Progenitor cell of endocrine pancreas (in vitro differentiated cells): ENCODE measurements at regions not wholly inside any gene's neighbourhood (a gene's known extent, or its start where the extent isn't known, plus 50 kb on each side); places are given as distances from the start of the nearest gene placed in this dataset.

Experiments
- DNase-seq: peaks from one replicate; pipeline ENCODE4 v3.0.0; 2021; ENCODE audit warnings: low spot score; ENCODE audit not compliant: unreplicated experiment
- H3K27ac Mint-ChIP-seq: 2 replicates; pipeline ENCODE4 v1.8.0; 2021; ENCODE audit warnings: mild to moderate bottlenecking, moderate library complexity, mixed read lengths
- H3K27me3 Mint-ChIP-seq: 2 replicates; pipeline ENCODE4 v1.8.0; 2021; ENCODE audit warnings: mixed read lengths
- H3K36me3 Mint-ChIP-seq: 2 replicates; pipeline ENCODE4 v1.8.0; 2022; ENCODE audit warnings: mixed read lengths; ENCODE audit not compliant: insufficient read depth
- H3K4me1 Mint-ChIP-seq: 2 replicates; pipeline ENCODE4 v1.8.0; 2021; ENCODE audit warnings: low read depth, mixed read lengths
- H3K4me3 Mint-ChIP-seq: 2 replicates; pipeline ENCODE4 v1.8.0; 2021; ENCODE audit warnings: low read depth, mild to moderate bottlenecking, moderate library complexity, mixed read lengths
- H3K9me3 Mint-ChIP-seq: 2 replicates; pipeline ENCODE4 v1.8.0; 2021; ENCODE audit warnings: low read depth, mixed read lengths
- CTCF ChIP-seq: fragments of 200-600 bp; sonication (generic); IDR thresholded peaks from one replicate; pipeline ENCODE4 v1.5.0; 2021; ENCODE audit warnings: antibody characterized with exemption, mild to moderate bottlenecking; ENCODE audit not compliant: unreplicated experiment

- Mint-ChIP-seq H3K4me1 (peaks cover 6% of the 10 kb centered on the region), H3K27me3 (peaks cover 22% of the 10 kb centered on the region), H3K27ac (no peak overlapping the region), H3K4me3 (no peak overlapping the region), H3K9me3 (no peaks in the 10 kb centered on the region), H3K36me3 (peaks cover 4% of the 10 kb centered on the region)
- no peak for TF ChIP-seq CTCF
- no peak for DNase-seq
Measured at GRCh38 chr4:4680243-4680642, 138.4 kb upstream of the STX18 start.

- Mint-ChIP-seq H3K4me1 (peaks cover 6% of the 10 kb centered on the region), H3K4me3 (no peak overlapping the region), H3K27me3 (peaks cover 25% of the 10 kb centered on the region), H3K9me3 (peaks cover 3% of the 10 kb centered on the region), H3K27ac (no peak overlapping the region), H3K36me3 (peaks cover 4% of the 10 kb centered on the region)
- no peak for DNase-seq
- peak; percentile 58 for TF ChIP-seq CTCF
Measured at GRCh38 chr4:4677556-4678522, 136.0 kb upstream of the STX18 start.

- no peak for TF ChIP-seq CTCF
- DNase-seq, result no peak
- H3K27ac Mint-ChIP-seq, result no peak overlapping the region
- H3K9me3 Mint-ChIP-seq, result peaks cover 3% of the 10 kb centered on the region
- no peak overlapping the region for H3K4me3 Mint-ChIP-seq
- H3K27me3 Mint-ChIP-seq, result peaks cover 25% of the 10 kb centered on the region
- H3K4me1 Mint-ChIP-seq, result peaks cover 16% of the 10 kb centered on the region
- peaks cover 1% of the 10 kb centered on the region for H3K36me3 Mint-ChIP-seq
Measured at GRCh38 chr4:4675641-4676040, 133.8 kb upstream of the STX18 start.

DNA sequence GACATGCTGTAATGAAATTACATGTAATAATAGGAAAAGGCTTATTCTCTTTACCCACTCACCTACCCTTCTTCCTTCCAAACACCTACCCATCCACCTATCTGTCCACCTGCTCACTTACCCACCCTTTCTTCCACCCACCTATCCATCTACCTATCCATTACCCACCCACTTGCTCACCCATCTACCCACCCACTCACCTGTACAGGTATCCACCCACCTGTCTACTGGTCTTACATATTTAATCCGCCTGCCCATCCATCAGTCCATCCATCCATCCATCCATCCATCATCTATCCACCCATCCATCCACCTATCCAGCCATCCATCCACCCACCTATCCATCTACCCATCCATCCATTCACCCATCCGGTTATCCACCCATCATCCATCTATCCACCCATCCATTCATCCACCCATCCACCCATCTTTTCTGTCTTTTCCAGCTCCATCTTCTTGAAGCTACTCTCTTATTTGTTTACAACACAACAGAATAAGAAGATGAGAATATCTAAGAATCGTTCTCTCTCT is 133.3 kb upstream of the STX18 start:
- H3K9me3 Mint-ChIP-seq, result peaks cover 3% of the 10 kb centered on the region
- H3K36me3 Mint-ChIP-seq, result peaks cover 1% of the 10 kb centered on the region
- no peak overlapping the region for H3K4me3 Mint-ChIP-seq
- H3K27me3 Mint-ChIP-seq, result peaks cover 25% of the 10 kb centered on the region
- H3K4me1 Mint-ChIP-seq, result peaks cover 16% of the 10 kb centered on the region
- DNase-seq, result no peak
- no peak overlapping the region for H3K27ac Mint-ChIP-seq
- no peak for TF ChIP-seq CTCF

- Mint-ChIP-seq H3K36me3 (peaks cover 1% of the 10 kb centered on the region), H3K4me3 (no peak overlapping the region), H3K4me1 (peaks cover 17% of the 10 kb centered on the region), H3K27ac (no peak overlapping the region), H3K27me3 (peaks cover 30% of the 10 kb centered on the region), H3K9me3 (peaks cover 3% of the 10 kb centered on the region)
- no peak for TF ChIP-seq CTCF
- no peak for DNase-seq
Measured at GRCh38 chr4:4673070-4673469, 131.2 kb upstream of the STX18 start.
